ENCODE measurements at regions not wholly inside any gene's neighbourhood (a gene's known extent, or its start where the extent isn't known, plus 50 kb on each side); places are given as distances from the start of the nearest gene placed in this dataset.

DNA sequence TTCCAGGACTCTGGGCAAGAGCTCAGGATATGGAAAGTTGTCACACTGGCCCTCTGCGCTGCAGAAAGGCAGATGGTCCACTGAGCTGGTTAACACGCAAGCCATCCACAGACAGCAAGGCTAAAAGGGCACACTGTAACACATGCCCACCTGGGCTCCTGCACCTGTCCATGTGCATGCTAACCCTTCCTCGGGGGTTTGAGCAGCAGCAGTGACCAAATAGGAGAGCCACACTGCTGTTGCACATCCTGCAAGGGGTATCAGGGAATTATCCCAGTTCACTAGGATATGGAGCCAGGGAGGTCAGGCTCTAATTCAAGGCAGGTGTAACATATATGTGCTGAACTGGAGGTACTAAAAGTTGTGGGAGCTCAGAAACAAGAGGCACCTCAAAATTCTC is 471.0 kb upstream of the CDH5 start:
- H3K4me3 ChIP-seq (replicated peaks in 1 of 3), result no peak overlapping the region
- H3K27me3 ChIP-seq, result no peaks in the 10 kb centered on the region
- no peaks in the 10 kb centered on the region for H3K36me3 ChIP-seq
- no peaks in the 10 kb centered on the region for H3K9me3 ChIP-seq
- TF ChIP-seq POLR2A (IDR thresholded peaks at IDR 0.05), result no peak
- TF ChIP-seq, protein P1, sequence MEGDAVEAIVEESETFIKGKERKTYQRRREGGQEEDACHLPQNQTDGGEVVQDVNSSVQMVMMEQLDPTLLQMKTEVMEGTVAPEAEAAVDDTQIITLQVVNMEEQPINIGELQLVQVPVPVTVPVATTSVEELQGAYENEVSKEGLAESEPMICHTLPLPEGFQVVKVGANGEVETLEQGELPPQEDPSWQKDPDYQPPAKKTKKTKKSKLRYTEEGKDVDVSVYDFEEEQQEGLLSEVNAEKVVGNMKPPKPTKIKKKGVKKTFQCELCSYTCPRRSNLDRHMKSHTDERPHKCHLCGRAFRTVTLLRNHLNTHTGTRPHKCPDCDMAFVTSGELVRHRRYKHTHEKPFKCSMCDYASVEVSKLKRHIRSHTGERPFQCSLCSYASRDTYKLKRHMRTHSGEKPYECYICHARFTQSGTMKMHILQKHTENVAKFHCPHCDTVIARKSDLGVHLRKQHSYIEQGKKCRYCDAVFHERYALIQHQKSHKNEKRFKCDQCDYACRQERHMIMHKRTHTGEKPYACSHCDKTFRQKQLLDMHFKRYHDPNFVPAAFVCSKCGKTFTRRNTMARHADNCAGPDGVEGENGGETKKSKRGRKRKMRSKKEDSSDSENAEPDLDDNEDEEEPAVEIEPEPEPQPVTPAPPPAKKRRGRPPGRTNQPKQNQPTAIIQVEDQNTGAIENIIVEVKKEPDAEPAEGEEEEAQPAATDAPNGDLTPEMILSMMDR (IDR thresholded peaks at IDR 0.05), result no peak
- WGBS, 2 donors, result 69 to 81% methylated on average over 3 of the region's 3 CpGs
- DNase-seq, result no peak
- H3K27ac ChIP-seq, result no peak overlapping the region
- H3K4me1 ChIP-seq, result no peaks in the 10 kb centered on the region
- intact Hi-C loops (cut with DNase I), result no loop called here

DNA sequence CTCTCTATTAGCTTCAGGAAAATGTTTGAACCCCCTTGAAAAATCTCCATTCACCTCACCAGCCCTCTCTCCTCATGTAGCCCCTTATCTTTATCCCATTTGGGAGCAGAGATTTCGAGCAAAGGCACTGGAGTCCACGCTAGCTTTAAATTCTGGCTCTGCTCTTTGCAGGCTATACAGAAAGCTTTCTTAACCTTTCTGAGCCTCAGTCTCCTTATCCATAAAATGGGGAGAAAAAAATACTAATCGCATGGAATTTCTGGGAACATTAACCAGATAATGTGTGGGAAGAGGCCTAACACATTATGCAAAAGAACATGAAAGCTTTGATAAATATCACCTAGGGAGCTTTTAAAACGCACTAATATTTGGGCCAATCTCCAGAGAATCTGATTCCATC is 476.3 kb upstream of the CDH5 start:
- H3K4me1 ChIP-seq, result no peaks in the 10 kb centered on the region
- DNase-seq, result no peak
- H3K27ac ChIP-seq, result no peak overlapping the region
- intact Hi-C loops (cut with DNase I), result no loop called here
- TF ChIP-seq, protein P1 (IDR thresholded peaks at IDR 0.05), result no peak
- no peak for TF ChIP-seq POLR2A (IDR thresholded peaks at IDR 0.05)
- WGBS, 2 donors, result 89 to 91% methylated on average over 4 of the region's 4 CpGs
- H3K9me3 ChIP-seq, result no peaks in the 10 kb centered on the region
- no peaks in the 10 kb centered on the region for H3K27me3 ChIP-seq
- H3K36me3 ChIP-seq, result no peaks in the 10 kb centered on the region
- H3K4me3 ChIP-seq (replicated peaks in 1 of 3), result no peak overlapping the region

DNA sequence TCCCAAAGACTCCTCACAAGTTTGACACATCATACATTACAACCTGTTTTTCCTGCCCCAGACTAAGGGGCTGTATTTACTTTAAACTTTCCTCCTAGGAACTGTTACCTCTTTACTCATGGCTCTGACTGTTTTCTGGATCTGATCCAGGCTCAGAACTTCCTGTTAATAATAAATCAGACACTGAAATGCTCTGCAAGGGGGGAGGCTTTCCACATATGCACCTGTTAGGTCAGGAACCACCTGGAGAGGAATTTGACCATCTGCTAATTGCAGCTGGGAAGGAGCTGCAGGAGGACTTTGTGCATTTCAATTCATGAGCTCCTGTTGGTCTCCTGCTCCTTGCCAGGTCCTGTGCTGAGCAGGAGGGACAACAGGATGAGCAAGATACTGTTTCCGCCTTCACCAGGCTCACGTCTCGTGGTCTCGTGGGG is 476.9 kb upstream of the CDH5 start:
- Histone ChIP-seq H3K9me3 (no peaks in the 10 kb centered on the region), H3K27me3 (no peaks in the 10 kb centered on the region), H3K36me3 (no peaks in the 10 kb centered on the region), H3K27ac (no peak overlapping the region), H3K4me3 (replicated peaks in 1 of 3) (no peak overlapping the region), H3K4me1 (no peaks in the 10 kb centered on the region)
- no peak for TF ChIP-seq POLR2A (IDR thresholded peaks at IDR 0.05)
- TF ChIP-seq, protein P1 (IDR thresholded peaks at IDR 0.05), result no peak
- intact Hi-C loops (cut with DNase I), result no loop called here
- WGBS, 2 donors, result 69 to 74% methylated on average over 4 of the region's 4 CpGs
- no peak for DNase-seq

DNA sequence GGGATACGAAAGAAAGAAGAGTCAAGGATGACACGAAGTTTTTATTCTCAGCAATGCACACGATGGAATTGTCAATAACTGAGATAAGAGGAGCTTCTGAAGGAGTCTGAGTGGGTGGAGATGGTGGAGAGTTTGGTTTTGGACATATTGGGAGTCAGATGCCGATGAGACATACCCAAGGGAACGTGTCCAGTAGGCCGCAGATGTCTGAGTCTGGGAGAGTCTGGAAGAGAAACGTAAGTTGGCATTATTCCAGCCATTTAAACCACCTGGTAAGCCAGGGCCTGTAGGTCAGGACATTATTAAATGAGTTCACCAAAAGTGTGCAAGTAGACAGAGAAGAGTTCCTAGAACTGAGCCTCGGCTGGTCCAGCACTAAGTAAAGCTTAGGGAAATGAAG is 478.3 kb upstream of the CDH5 start:
- Histone ChIP-seq H3K27me3 (no peaks in the 10 kb centered on the region), H3K4me3 (replicated peaks in 1 of 3) (no peak overlapping the region), H3K9me3 (no peaks in the 10 kb centered on the region), H3K27ac (no peak overlapping the region), H3K36me3 (no peaks in the 10 kb centered on the region), H3K4me1 (no peaks in the 10 kb centered on the region)
- TF ChIP-seq, protein P1 (IDR thresholded peaks at IDR 0.05), result no peak
- no peak for TF ChIP-seq POLR2A (IDR thresholded peaks at IDR 0.05)
- 82% methylated on average over 8 of the region's 8 CpGs for WGBS, 2 donors
- intact Hi-C loops (cut with DNase I), result no loop called here
- no peak for DNase-seq

DNA sequence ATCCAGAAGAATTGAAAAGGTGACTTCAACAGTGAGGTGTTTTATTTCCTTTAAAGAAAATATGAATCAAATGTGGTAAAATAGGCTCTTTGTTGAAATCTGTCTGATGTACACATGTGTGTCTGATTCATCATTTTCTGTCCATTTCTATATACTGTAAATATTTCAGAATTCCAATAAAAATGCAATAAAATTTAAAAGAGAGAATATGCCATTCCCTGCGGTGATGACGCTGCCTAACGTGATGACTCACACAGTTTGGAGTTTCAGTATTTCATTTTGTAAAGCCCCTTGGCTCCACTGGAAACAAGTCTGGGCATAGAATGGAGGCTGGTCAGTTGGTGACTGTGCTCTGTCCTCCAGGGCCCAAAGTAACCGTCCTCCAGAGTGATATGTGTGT is 482.5 kb upstream of the CDH5 start:
- DNase-seq, result no peak
- WGBS, 2 donors, result 91 to 92% methylated on average over 4 of the region's 4 CpGs
- intact Hi-C loops (cut with DNase I), result no loop called here

More for the DNA sequence above, 482.5 kb upstream of the CDH5 start:
- H3K36me3 ChIP-seq, result no peaks in the 10 kb centered on the region
- no peaks in the 10 kb centered on the region for H3K9me3 ChIP-seq
- no peaks in the 10 kb centered on the region for H3K4me1 ChIP-seq
- TF ChIP-seq, protein P1 (IDR thresholded peaks at IDR 0.05), result no peak
- no peak for TF ChIP-seq POLR2A (IDR thresholded peaks at IDR 0.05)
- H3K4me3 ChIP-seq (replicated peaks in 1 of 3), result no peak overlapping the region
- no peak overlapping the region for H3K27ac ChIP-seq
- no peaks in the 10 kb centered on the region for H3K27me3 ChIP-seq
